ENCODE measurements at regions not wholly inside any gene's neighbourhood (a gene's known extent, or its start where the extent isn't known, plus 50 kb on each side); places are given as distances from the start of the nearest gene placed in this dataset.

DNA sequence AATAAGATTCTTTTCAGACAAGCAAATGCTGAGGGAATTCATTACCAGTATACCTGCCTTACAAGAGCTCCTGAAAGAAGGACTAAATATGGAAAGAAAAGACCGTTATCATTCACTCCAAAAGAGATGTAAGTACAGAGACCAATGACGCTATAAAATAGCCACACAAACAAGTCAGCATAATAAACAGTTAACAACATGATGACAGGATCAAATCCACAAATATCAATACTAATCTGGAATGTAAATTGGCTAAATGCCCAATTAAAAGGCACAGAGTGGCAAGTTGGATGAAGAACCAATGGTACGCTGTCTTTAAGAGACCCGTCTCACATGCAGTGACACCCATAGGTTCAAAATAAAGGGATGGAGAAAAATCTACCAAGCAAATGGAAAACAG is 349.6 kb upstream of the MPDZ start:
- no peak overlapping the region for H3K4me3 ChIP-seq
- DNase-seq (ENCODE audit: low read depth, low spot score) = no peak
- no peaks in the 10 kb centered on the region for H3K36me3 ChIP-seq (ENCODE audit: insufficient read depth, low read length)
- no peak overlapping the region for H3K9ac ChIP-seq (ENCODE audit: insufficient read length)
- no peaks in the 10 kb centered on the region for H3K9me3 ChIP-seq (ENCODE audit: low read depth, low read length)
- H3K27ac ChIP-seq = no peak overlapping the region
- TF ChIP-seq EZH2 (IDR thresholded peaks at IDR 0.05) (no peak), FOXP2 (optimal IDR thresholded peaks at IDR 0.05; ENCODE audit: control extremely low read depth, extremely low read length, insufficient read depth) (no peak)

DNA sequence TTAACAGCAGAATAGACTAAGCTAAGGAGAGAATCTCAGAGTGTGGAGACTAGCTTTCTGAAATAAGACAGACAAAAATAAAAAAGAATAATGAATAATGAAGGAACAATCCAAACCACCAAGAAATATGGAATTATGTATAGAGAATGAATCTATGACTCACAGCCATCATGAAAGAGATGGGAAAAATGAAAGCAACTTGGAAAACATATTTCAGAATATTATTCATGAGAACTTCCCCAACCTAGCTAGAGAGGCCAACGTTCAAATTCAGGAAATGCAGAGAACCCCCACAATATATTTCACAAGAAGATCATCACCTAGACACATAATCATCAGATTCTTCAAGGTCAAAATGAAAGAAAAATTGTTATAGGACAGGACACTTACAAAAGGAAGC is 349.0 kb upstream of the MPDZ start:
- TF ChIP-seq EZH2 (IDR thresholded peaks at IDR 0.05) = no peak
- TF ChIP-seq FOXP2 (optimal IDR thresholded peaks at IDR 0.05; ENCODE audit: control extremely low read depth, extremely low read length, insufficient read depth) = no peak
- no peak for TF ChIP-seq POLR2AphosphoS5 (IDR thresholded peaks at IDR 0.05; ENCODE audit: borderline replicate concordance, low read depth, low read length)
- Histone ChIP-seq H3K9me3 (ENCODE audit: low read depth, low read length) (no peaks in the 10 kb centered on the region), H3K4me3 (no peak overlapping the region), H3K9ac (ENCODE audit: insufficient read length) (no peak overlapping the region), H3K36me3 (ENCODE audit: insufficient read depth, low read length) (no peaks in the 10 kb centered on the region), H3K27ac (no peak overlapping the region)
- DNase-seq (ENCODE audit: low read depth, low spot score) = no peak

DNA sequence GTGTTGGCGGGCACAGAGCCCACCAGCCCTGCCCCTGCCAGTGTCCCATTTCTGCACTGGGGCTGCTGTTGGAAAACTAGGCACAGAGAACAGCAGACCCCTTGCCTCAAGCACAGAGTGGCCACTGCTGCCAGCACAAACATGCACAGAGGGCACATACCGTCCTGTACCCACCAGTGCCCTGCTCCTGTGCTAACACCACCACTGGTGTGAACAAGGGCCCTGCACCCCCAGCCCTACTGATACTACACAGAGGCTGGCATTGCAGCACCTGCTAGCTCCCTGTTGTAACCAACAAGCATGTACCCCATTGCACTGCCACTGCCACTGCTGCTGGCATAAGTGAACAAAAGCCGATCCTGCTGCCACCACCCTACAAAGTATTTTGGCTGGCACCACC is 348.0 kb upstream of the MPDZ start:
- DNase-seq (ENCODE audit: low read depth, low spot score) = no peak
- TF ChIP-seq POLR2AphosphoS5 (IDR thresholded peaks at IDR 0.05; ENCODE audit: borderline replicate concordance, low read depth, low read length) (no peak), FOXP2 (optimal IDR thresholded peaks at IDR 0.05; ENCODE audit: control extremely low read depth, extremely low read length, insufficient read depth) (no peak), EZH2 (IDR thresholded peaks at IDR 0.05) (no peak)
- H3K36me3 ChIP-seq (ENCODE audit: insufficient read depth, low read length) = no peaks in the 10 kb centered on the region
- H3K4me3 ChIP-seq = no peak overlapping the region
- no peaks in the 10 kb centered on the region for H3K9me3 ChIP-seq (ENCODE audit: low read depth, low read length)
- no peak overlapping the region for H3K9ac ChIP-seq (ENCODE audit: insufficient read length)
- no peak overlapping the region for H3K27ac ChIP-seq

DNA sequence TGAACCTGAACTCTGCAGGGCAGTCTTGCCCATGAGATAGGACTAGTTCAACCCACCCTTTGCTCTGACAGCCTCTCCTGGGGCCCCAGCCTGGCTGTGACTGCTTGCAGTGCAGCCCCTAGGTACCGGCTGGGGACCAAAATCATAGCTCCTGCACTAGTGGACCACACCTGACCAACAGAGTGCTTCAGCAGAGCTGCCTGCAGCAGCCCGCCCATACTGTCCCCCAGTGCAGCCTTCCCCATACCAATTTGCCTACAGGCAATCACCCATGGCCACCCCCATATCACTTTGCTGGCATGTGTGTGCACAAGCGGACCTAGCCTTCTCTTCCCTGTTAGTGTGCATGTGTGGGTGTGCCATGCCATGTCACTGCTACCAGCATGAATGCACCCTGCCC is 347.6 kb upstream of the MPDZ start:
- H3K9me3 ChIP-seq (ENCODE audit: low read depth, low read length) = no peaks in the 10 kb centered on the region
- H3K27ac ChIP-seq = no peak overlapping the region
- no peak for DNase-seq (ENCODE audit: low read depth, low spot score)
- H3K4me3 ChIP-seq = no peak overlapping the region
- TF ChIP-seq FOXP2 (optimal IDR thresholded peaks at IDR 0.05; ENCODE audit: control extremely low read depth, extremely low read length, insufficient read depth) (no peak), POLR2AphosphoS5 (IDR thresholded peaks at IDR 0.05; ENCODE audit: borderline replicate concordance, low read depth, low read length) (no peak), EZH2 (IDR thresholded peaks at IDR 0.05) (no peak)
- no peaks in the 10 kb centered on the region for H3K36me3 ChIP-seq (ENCODE audit: insufficient read depth, low read length)
- no peak overlapping the region for H3K9ac ChIP-seq (ENCODE audit: insufficient read length)

DNA sequence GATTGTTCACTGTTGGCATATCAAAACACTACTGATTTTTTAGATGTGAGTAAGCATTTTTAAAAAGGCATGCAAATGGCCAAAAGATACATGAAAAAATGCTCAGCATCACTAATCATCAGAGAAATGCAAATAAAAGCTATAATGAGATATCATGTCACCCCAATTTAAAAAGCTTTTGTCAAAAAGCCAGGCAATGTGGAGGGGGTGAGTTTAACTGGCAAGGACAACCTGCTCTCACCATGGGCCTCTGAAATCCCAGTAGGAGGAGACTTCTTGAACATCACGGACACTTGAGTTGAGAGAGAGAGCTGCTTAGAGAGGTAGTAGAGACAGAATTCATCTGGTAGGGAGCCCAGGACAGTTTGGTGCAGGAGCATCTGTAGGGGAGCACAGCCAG is 347.1 kb upstream of the MPDZ start:
- Histone ChIP-seq H3K27ac (no peak overlapping the region), H3K9me3 (ENCODE audit: low read depth, low read length) (no peaks in the 10 kb centered on the region), H3K4me3 (no peak overlapping the region), H3K9ac (ENCODE audit: insufficient read length) (no peak overlapping the region), H3K36me3 (ENCODE audit: insufficient read depth, low read length) (no peaks in the 10 kb centered on the region)
- no peak for DNase-seq (ENCODE audit: low read depth, low spot score)
- TF ChIP-seq POLR2AphosphoS5 (IDR thresholded peaks at IDR 0.05; ENCODE audit: borderline replicate concordance, low read depth, low read length) (no peak), EZH2 (IDR thresholded peaks at IDR 0.05) (no peak), FOXP2 (optimal IDR thresholded peaks at IDR 0.05; ENCODE audit: control extremely low read depth, extremely low read length, insufficient read depth) (no peak)

DNA sequence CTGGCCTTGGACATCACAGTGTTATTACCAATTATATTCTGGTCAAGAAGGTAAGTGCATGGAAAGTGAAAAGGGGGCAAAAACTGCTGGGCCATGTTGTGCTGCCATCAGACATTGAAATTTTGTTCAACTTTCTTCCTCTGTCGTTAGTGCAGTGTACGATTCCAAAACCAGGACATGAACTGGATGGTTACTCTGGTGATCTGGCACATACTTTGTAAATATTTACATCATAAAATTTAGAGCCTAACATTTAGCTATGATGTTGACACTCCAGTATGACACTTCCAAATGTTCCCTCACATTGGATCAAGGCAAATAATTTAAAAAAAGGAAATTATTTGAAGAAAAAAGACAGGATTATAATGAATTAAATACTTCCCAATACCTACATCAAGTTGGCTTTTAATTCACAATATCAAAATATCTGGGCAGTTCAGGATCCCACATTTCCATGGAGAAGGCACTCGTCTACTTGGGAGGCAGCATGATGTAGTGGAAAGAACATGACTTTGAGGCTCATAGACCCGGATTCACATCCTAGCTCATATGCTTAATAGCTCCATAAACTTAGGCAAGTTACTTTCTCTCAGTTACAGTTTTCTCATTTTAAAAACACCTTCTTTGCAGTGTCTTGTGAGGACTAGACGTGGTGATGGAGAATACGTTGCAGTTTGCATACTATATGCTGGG is 342.5 kb upstream of the MPDZ start:
- no peak for TF ChIP-seq POLR2AphosphoS5 (IDR thresholded peaks at IDR 0.05; ENCODE audit: borderline replicate concordance, low read depth, low read length)
- TF ChIP-seq EZH2 (IDR thresholded peaks at IDR 0.05) = no peak
- no peak for TF ChIP-seq FOXP2 (optimal IDR thresholded peaks at IDR 0.05; ENCODE audit: control extremely low read depth, extremely low read length, insufficient read depth)
- no peaks in the 10 kb centered on the region for H3K9me3 ChIP-seq (ENCODE audit: low read depth, low read length)
- no peak overlapping the region for H3K27ac ChIP-seq
- H3K9ac ChIP-seq (ENCODE audit: insufficient read length) = no peak overlapping the region
- DNase-seq (ENCODE audit: low read depth, low spot score) = no peak
- no peak overlapping the region for H3K4me3 ChIP-seq
- H3K36me3 ChIP-seq (ENCODE audit: insufficient read depth, low read length) = no peaks in the 10 kb centered on the region

DNA sequence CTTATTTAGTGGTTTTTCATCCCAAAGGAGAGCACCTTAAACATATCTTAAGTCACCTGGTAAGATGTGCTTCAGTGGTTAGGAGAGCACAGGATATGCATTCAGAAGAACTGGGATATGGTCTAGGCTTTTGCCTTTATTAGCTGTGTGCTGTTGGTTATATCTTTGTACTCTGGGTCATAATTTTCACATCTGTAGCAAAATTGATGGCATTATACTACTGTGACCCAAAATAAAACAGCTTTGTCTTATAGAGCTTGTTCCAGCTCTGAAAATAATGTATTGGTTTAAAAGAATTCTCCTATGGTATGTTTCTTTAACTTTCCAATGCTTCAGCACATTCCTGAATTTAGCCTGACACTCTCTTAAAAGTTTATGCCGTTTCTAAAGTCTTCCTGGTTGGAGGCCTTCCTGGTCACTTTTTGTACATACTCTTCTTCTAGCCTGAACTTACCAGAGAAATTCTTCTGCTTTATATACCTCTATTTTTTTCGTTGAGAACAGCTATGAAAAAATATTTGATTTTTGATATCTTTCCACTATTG is 337.1 kb upstream of the MPDZ start:
- Histone ChIP-seq H3K4me3 (no peak overlapping the region; the same call in 1 of the 2 replicates), H3K9ac (ENCODE audit: insufficient read length) (no peak overlapping the region), H3K36me3 (ENCODE audit: insufficient read depth, low read length) (no peaks in the 10 kb centered on the region), H3K9me3 (ENCODE audit: low read depth, low read length) (0 out of 2 replicates have a peak, but pooled peaks cover 3% of the 10 kb centered on the region), H3K27ac (0 out of 2 replicates have a peak overlapping the region, but pooled peaks have one; percentile 19)
- no peak for DNase-seq (ENCODE audit: low read depth, low spot score)
- TF ChIP-seq EZH2 (IDR thresholded peaks at IDR 0.05) (no peak), POLR2AphosphoS5 (IDR thresholded peaks at IDR 0.05; ENCODE audit: borderline replicate concordance, low read depth, low read length) (no peak), FOXP2 (optimal IDR thresholded peaks at IDR 0.05; ENCODE audit: control extremely low read depth, extremely low read length, insufficient read depth) (no peak)

DNA sequence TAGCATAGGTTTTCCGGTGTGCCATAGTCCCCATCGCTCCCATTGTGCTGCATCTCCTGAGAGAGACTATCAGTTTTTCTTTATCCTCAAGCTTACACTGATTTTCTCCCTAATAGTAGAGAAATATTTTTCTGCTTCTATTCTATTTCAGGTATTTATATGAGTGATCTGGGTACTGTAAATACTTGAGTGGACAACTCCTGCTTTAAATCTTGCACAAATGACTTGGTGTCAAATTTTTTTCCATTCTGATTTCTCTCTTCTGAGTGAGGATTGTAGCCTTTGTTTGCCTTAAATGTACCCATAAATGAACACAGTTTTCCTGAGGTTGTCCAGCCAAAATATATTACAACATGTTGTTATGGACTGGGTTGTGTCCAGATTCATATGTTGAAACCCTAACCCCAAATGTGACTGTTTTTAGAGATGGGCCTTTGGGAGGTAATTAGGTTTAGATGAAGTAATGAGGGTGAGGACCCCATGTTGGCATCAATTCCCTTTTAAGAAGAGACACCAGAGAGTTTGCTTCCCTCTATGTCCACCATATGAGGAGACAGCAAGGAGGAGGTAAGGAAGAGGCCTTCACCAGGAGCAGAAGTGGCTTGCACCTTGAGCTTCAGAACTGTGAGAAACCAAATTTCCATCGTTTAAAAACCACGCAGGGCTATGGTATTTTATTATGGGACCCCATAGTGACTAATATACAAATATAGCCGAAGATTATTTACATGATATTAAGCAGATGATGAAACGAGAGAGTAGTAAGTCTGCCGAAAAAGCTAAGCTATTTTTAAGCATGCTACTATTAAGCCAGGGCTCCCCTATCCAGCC is 336.4 kb upstream of the MPDZ start:
- H3K4me3 ChIP-seq = no peak overlapping the region
- H3K9me3 ChIP-seq (ENCODE audit: low read depth, low read length) = 0 out of 2 replicates have a peak, but pooled peaks cover 4% of the 10 kb centered on the region
- no peak overlapping the region for H3K9ac ChIP-seq (ENCODE audit: insufficient read length)
- no peak for DNase-seq (ENCODE audit: low read depth, low spot score)
- TF ChIP-seq EZH2 (IDR thresholded peaks at IDR 0.05) (no peak), POLR2AphosphoS5 (IDR thresholded peaks at IDR 0.05; ENCODE audit: borderline replicate concordance, low read depth, low read length) (no peak), FOXP2 (optimal IDR thresholded peaks at IDR 0.05; ENCODE audit: control extremely low read depth, extremely low read length, insufficient read depth) (no peak)
- no peak overlapping the region for H3K27ac ChIP-seq
- no peaks in the 10 kb centered on the region for H3K36me3 ChIP-seq (ENCODE audit: insufficient read depth, low read length)

Measured in SK-N-MC (cell line).